Neural progenitor cell (in vitro differentiated cells): ENCODE measurements at regions not wholly inside any gene's neighbourhood (a gene's known extent, or its start where the extent isn't known, plus 50 kb on each side); places are given as distances from the start of the nearest gene placed in this dataset.

Experiments used
- EZH2 ChIP-seq: fragments of 200-600 bp; sonication (generic); IDR thresholded peaks from 2 replicates; pipeline ENCODE4 v1.6.1; 2017; ENCODE audit warnings: antibody characterized with exemption, mild to moderate bottlenecking, moderate library complexity
- TF ChIP-seq, protein P1 (sequence below): fragments of 200-600 bp; sonication (generic); IDR thresholded peaks from 2 replicates; pipeline ENCODE4 v1.5.1; 2017; ENCODE audit warnings: antibody characterized with exemption, mild to moderate bottlenecking

DNA sequence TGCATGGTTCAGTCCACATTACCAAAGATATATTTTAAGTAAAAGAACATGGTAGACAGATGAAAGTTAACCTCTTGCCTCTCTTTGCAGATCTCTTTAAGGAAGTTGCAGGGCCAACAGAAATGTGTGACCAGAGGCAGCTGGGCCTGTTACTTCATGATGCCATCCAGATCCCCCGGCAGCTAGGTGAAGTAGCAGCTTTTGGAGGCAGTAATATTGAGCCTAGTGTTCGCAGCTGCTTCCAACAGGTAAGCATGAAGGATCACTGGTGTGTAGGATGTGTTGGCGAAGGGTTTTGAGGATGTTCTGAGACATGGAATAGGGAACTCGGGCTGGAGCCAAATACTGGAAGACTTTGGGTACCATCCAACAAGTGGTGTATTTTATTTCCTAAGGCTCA, 508.6 kb downstream of the UTRN start:
- TF ChIP-seq, protein P1, sequence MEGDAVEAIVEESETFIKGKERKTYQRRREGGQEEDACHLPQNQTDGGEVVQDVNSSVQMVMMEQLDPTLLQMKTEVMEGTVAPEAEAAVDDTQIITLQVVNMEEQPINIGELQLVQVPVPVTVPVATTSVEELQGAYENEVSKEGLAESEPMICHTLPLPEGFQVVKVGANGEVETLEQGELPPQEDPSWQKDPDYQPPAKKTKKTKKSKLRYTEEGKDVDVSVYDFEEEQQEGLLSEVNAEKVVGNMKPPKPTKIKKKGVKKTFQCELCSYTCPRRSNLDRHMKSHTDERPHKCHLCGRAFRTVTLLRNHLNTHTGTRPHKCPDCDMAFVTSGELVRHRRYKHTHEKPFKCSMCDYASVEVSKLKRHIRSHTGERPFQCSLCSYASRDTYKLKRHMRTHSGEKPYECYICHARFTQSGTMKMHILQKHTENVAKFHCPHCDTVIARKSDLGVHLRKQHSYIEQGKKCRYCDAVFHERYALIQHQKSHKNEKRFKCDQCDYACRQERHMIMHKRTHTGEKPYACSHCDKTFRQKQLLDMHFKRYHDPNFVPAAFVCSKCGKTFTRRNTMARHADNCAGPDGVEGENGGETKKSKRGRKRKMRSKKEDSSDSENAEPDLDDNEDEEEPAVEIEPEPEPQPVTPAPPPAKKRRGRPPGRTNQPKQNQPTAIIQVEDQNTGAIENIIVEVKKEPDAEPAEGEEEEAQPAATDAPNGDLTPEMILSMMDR = no peak
- TF ChIP-seq EZH2 = no peak
